H1 (cell line): ENCODE measurements at regions not wholly inside any gene's neighbourhood (a gene's known extent, or its start where the extent isn't known, plus 50 kb on each side); places are given as distances from the start of the nearest gene placed in this dataset.

Experiments used
- CHD2 ChIP-seq: IDR thresholded peaks from 2 replicates; pipeline ENCODE4 v1.6.1; 2012; ENCODE audit warnings: low read length, improper control_type of control experiment
- CTCF ChIP-seq, 3 experiments: IDR thresholded peaks; 1 replicate in 2 of 3; 2 replicates in 1 of 3; pipeline versions ENCODE4 v1.5.1 to v1.6.1; 2011; ENCODE audit warnings: low read length in 3 of 3, mild to moderate bottlenecking in 3 of 3, inconsistent platforms in 2 of 3, low read depth in 1 of 3, moderate library complexity in 1 of 3; ENCODE audit not compliant: insufficient read depth in 1 of 3; ENCODE audit errors: control extremely low read depth in 1 of 3
- EP300 ChIP-seq, 2 experiments: IDR thresholded peaks; 1 replicate in 1 of 2; 2 replicates in 1 of 2; pipeline ENCODE4 v1.6.1; 2011 to 2012; ENCODE audit warnings: low read depth in 2 of 2, low read length in 2 of 2, mild to moderate bottlenecking in 2 of 2, borderline replicate concordance in 1 of 2, inconsistent platforms in 1 of 2, moderate library complexity in 1 of 2
- HDAC2 ChIP-seq, 2 experiments: fragments of 300-600 bp in 1 of 2; sonication (generic) in 1 of 2; IDR thresholded peaks; 2 replicates each; pipeline ENCODE4 v1.6.1; 2011 to 2012; ENCODE audit warnings: low read depth in 2 of 2, low read length in 2 of 2, mild to moderate bottlenecking in 2 of 2, moderate library complexity in 2 of 2, borderline replicate concordance in 1 of 2, inconsistent platforms in 1 of 2
- POLR2A ChIP-seq, 2 experiments: IDR thresholded peaks; 1 replicate in 1 of 2; 2 replicates in 1 of 2; pipeline ENCODE4 v1.6.1; 2011; ENCODE audit warnings: low read depth in 2 of 2, low read length in 2 of 2, mild to moderate bottlenecking in 2 of 2; ENCODE audit errors: control extremely low read depth in 1 of 2
- POLR2AphosphoS5 ChIP-seq: IDR thresholded peaks from 2 replicates; pipeline ENCODE4 v1.6.1; 2011; ENCODE audit warnings: low read depth, low read length
- RAD21 ChIP-seq, 2 experiments: IDR thresholded peaks in 1 of 2; conservative IDR thresholded peaks in 1 of 2; 2 replicates each; pipeline ENCODE4 v1.6.1; 2011; ENCODE audit warnings: low read depth in 2 of 2, low read length in 2 of 2, improper control_type of control experiment in 1 of 2, inconsistent platforms in 1 of 2, mild to moderate bottlenecking in 1 of 2, moderate library complexity in 1 of 2
- SIN3A ChIP-seq, 2 experiments: IDR thresholded peaks in 1 of 2; conservative IDR thresholded peaks in 1 of 2; 2 replicates each; pipeline ENCODE4 v1.6.1; 2011 to 2012; ENCODE audit warnings: low read length in 2 of 2, improper control_type of control experiment in 1 of 2, low read depth in 1 of 2, mild to moderate bottlenecking in 1 of 2
- SUZ12 ChIP-seq: fragments of 200-600 bp; sonication (generic); IDR thresholded peaks from 2 replicates; pipeline ENCODE4 v1.6.1; 2012; ENCODE audit warnings: mild to moderate bottlenecking, inconsistent platforms, low read length, moderate library complexity, mixed read lengths
- YY1 ChIP-seq: IDR thresholded peaks from 2 replicates; pipeline ENCODE4 v1.6.1; 2011; ENCODE audit warnings: low read depth, mild to moderate bottlenecking, low read length

- TF ChIP-seq EP300 (IDR thresholded peaks at IDR 0.05; ENCODE audit: borderline replicate concordance in 1 of 2, low read depth in 2 of 2, low read length in 2 of 2), result no peak
- no peak for TF ChIP-seq YY1
- TF ChIP-seq CTCF (IDR thresholded peaks at IDR 0.05; ENCODE audit: control extremely low read depth in 1 of 3, insufficient read depth in 1 of 3, low read depth in 1 of 3, low read length in 3 of 3), result no peak
- no peak for TF ChIP-seq POLR2A (IDR thresholded peaks at IDR 0.05; ENCODE audit: control extremely low read depth in 1 of 2, low read depth in 2 of 2, low read length in 2 of 2)
- no peak for TF ChIP-seq SIN3A (conservative IDR thresholded peaks at IDR 0.05 in 1 of 2, IDR thresholded peaks at IDR 0.05 in 1 of 2; ENCODE audit: low read depth in 1 of 2, low read length in 2 of 2)
- TF ChIP-seq SUZ12, result no peak
- TF ChIP-seq CHD2, result no peak
- no peak for TF ChIP-seq POLR2AphosphoS5
- no peak for TF ChIP-seq HDAC2 (IDR thresholded peaks at IDR 0.05; ENCODE audit: borderline replicate concordance in 1 of 2, low read depth in 2 of 2, low read length in 2 of 2)
- TF ChIP-seq RAD21 (IDR thresholded peaks at IDR 0.05 in 1 of 2, conservative IDR thresholded peaks at IDR 0.05 in 1 of 2; ENCODE audit: low read depth in 2 of 2, low read length in 2 of 2), result no peak
Observed at GRCh38 chr6:147054871-147055270, 149.3 kb upstream of the STXBP5 start.
